ENCODE measurements at regions not wholly inside any gene's neighbourhood (a gene's known extent, or its start where the extent isn't known, plus 50 kb on each side); places are given as distances from the start of the nearest gene placed in this dataset.

- no peak for TF ChIP-seq CREB1 (IDR thresholded peaks at IDR 0.05; ENCODE audit: low read depth)
- TF ChIP-seq USF1 (IDR thresholded peaks at IDR 0.05): no peak
- TF ChIP-seq ZBTB7A (IDR thresholded peaks at IDR 0.05; ENCODE audit: low read depth): no peak
- no peak for TF ChIP-seq TEAD4 (IDR thresholded peaks at IDR 0.05)
- no peak for TF ChIP-seq MAX (IDR thresholded peaks at IDR 0.05)
- TF ChIP-seq TAF1 (IDR thresholded peaks at IDR 0.05; ENCODE audit: low read depth): no peak
- TF ChIP-seq NFIC (IDR thresholded peaks at IDR 0.05): no peak
- no peak for TF ChIP-seq YY1 (IDR thresholded peaks at IDR 0.05; ENCODE audit: low read depth)
- TF ChIP-seq FOXM1 (IDR thresholded peaks at IDR 0.05; ENCODE audit: borderline replicate concordance, low read depth): no peak
- no peak for TF ChIP-seq EGR1 (IDR thresholded peaks at IDR 0.05)
- no peak for TF ChIP-seq RAD21 (IDR thresholded peaks at IDR 0.05; ENCODE audit: low read depth)
- TF ChIP-seq EP300 (IDR thresholded peaks at IDR 0.05; ENCODE audit: borderline replicate concordance): no peak
Measured at GRCh38 chr11:91365986-91366585, 858.5 kb upstream of the FAT3 start.

- TF ChIP-seq NFIC (IDR thresholded peaks at IDR 0.05) (no peak), USF1 (IDR thresholded peaks at IDR 0.05) (no peak), EP300 (IDR thresholded peaks at IDR 0.05; ENCODE audit: borderline replicate concordance) (no peak), RAD21 (IDR thresholded peaks at IDR 0.05; ENCODE audit: low read depth) (no peak)
Measured at GRCh38 chr11:91350931-91351330, 873.7 kb upstream of the FAT3 start.

GRCh38 chr11:91326751-91327150 is 897.9 kb upstream of the FAT3 start:
- no peak for TF ChIP-seq TAF1 (IDR thresholded peaks at IDR 0.05; ENCODE audit: low read depth)
- no peak for TF ChIP-seq FOXM1 (IDR thresholded peaks at IDR 0.05; ENCODE audit: borderline replicate concordance, low read depth)
- TF ChIP-seq ZBTB7A (IDR thresholded peaks at IDR 0.05; ENCODE audit: low read depth): no peak
- TF ChIP-seq YY1 (IDR thresholded peaks at IDR 0.05; ENCODE audit: low read depth): no peak
- TF ChIP-seq CREB1 (IDR thresholded peaks at IDR 0.05; ENCODE audit: low read depth): no peak
- no peak for TF ChIP-seq CEBPB (IDR thresholded peaks at IDR 0.05)
- no peak for TF ChIP-seq NFIC (IDR thresholded peaks at IDR 0.05)
- TF ChIP-seq TCF12 (IDR thresholded peaks at IDR 0.05; ENCODE audit: low read depth): no peak
- TF ChIP-seq EGR1 (IDR thresholded peaks at IDR 0.05): no peak
- no peak for TF ChIP-seq TEAD4 (IDR thresholded peaks at IDR 0.05)
- TF ChIP-seq EP300 (IDR thresholded peaks at IDR 0.05; ENCODE audit: borderline replicate concordance): no peak
- TF ChIP-seq RAD21 (IDR thresholded peaks at IDR 0.05; ENCODE audit: low read depth): no peak
- TF ChIP-seq MAX (IDR thresholded peaks at IDR 0.05): no peak
- no peak for TF ChIP-seq REST (IDR thresholded peaks at IDR 0.05; ENCODE audit: low read depth)
- TF ChIP-seq USF1 (IDR thresholded peaks at IDR 0.05): no peak

- TF ChIP-seq TEAD4 (IDR thresholded peaks at IDR 0.05) (no peak), REST (IDR thresholded peaks at IDR 0.05; ENCODE audit: low read depth) (no peak), CREB1 (IDR thresholded peaks at IDR 0.05; ENCODE audit: low read depth) (no peak), NFIC (IDR thresholded peaks at IDR 0.05) (no peak), CEBPB (IDR thresholded peaks at IDR 0.05) (no peak), EP300 (IDR thresholded peaks at IDR 0.05; ENCODE audit: borderline replicate concordance) (no peak), TCF12 (IDR thresholded peaks at IDR 0.05; ENCODE audit: low read depth) (no peak), TAF1 (IDR thresholded peaks at IDR 0.05; ENCODE audit: low read depth) (no peak), YY1 (IDR thresholded peaks at IDR 0.05; ENCODE audit: low read depth) (no peak), FOXM1 (IDR thresholded peaks at IDR 0.05; ENCODE audit: borderline replicate concordance, low read depth) (no peak), USF1 (IDR thresholded peaks at IDR 0.05) (no peak), RAD21 (IDR thresholded peaks at IDR 0.05; ENCODE audit: low read depth) (no peak), MAX (IDR thresholded peaks at IDR 0.05) (no peak), EGR1 (IDR thresholded peaks at IDR 0.05) (no peak)
Measured at GRCh38 chr11:91326280-91326679, 898.3 kb upstream of the FAT3 start.

- no peak for TF ChIP-seq MAX (IDR thresholded peaks at IDR 0.05)
- no peak for TF ChIP-seq CEBPB (IDR thresholded peaks at IDR 0.05)
- TF ChIP-seq FOXM1 (IDR thresholded peaks at IDR 0.05; ENCODE audit: borderline replicate concordance, low read depth): no peak
Measured at GRCh38 chr11:91314521-91314920, 910.1 kb upstream of the FAT3 start.

Data from Ishikawa (cell line).